Stimulated activated CD4-positive, alpha-beta T cell treated with anti-CD3 and anti-CD28 coated beads, Interleukin-4, amount 100 ng/mL, for 48 hours (primary cell): ENCODE measurements at regions not wholly inside any gene's neighbourhood (a gene's known extent, or its start where the extent isn't known, plus 50 kb on each side); places are given as distances from the start of the nearest gene placed in this dataset.

Experiments used
- DNase-seq, 2 donors: peaks; one replicate each; pipeline ENCODE4 v3.0.0-alpha.2; 2020; ENCODE audit warnings: low read depth in 2 of 2

DNA sequence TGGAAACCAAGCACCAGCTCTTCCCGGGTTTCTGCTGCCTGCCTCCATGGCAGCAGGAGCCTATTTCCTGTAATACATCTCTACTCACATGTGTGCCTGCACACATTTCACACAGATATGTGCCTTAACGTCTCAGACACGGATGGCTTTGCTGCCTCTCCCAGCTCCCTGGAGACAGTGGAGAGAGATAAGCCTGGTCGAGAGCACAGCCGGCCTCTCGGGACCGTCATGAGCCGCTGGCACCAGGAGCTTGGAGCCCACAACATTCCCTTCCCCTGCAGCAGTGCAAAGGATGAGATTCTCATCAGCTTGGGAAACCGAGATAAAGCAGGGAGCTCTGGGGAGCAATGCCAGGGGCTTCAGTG, 587.7 kb downstream of the BRD1 start:
- DNase-seq: no peak

DNA sequence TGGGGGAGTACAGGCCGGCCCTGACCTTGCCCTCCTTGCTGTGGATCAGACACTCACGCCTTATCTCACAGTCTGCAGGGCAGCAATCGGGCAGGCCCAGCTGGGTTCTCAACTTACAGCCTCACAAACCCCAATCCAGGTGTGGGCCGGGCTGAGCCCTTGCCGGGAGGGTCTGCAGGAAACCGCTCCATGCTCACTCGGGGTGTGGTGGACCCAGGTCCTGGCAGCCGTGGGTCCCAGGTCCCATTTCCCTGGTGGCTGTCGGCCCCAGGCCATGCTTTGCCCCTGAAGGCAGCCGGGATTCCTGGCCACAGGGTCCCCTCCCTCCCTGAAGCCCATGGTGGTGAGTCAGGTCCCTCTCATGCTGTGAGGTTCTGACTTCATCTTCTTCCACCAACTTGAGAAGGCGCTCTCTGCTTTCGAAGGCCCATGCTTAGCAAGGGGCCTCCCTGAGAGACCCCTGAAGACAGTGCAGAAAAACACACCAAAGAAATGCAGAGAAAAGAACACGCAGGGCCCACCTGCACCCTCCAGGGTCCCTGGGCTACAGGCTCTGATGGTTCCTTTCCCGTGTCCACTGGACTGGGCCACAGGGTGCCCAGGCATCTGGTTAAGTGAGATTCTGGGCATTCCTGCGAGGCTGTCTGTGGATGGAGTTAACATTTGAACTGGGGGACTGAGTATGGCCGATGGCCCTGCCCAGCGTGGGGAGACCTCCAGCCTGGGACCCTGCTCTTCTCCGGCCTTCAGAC, 588.2 kb downstream of the BRD1 start:
- DNase-seq: no peak

DNA sequence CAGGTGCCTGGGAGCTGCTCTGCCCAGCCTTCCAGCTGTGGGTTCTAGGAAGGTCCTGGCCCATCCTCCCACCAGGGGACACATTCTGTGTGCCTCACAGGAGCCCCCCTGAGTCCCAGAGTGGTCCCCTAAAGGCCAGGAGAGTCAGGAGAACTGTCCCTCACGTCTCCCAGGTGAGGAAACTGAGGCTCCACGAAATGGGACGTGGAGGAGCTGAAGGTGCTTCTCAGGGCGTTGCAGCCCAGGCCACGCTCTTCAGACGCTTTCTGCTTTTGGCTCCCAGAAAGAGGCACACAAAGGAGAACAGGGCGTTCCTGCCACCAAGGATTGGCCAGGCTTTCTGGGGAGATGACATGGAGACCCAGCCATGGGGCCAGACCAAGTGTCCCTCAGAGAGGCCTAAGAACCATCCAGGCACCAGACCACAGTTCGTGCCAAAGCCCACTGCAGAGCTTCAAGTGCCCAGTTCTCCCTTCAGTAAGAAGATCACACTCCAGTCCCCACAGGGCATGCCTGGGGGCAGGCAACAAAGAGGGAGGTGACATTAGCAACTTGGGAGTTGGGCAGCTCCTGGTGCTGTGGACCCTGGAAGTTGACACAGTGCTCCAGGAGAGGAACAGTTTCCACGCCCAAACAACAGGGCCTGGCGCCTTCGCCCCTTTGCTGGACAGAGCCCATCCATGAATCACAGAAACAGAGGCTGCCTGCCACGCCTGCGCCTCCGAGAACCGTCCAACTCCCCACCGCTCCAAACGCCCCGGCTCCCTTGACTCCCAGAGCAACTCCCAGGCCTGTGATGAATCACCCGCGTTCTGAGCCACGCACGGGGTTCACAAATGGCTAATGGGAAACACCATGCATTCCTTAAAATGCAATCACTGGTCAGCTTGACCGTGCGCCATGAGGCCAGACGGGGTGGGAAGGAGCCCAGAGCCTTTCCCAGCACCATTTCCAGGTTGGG, 589.2 kb downstream of the BRD1 start:
- DNase-seq: no peak

DNA sequence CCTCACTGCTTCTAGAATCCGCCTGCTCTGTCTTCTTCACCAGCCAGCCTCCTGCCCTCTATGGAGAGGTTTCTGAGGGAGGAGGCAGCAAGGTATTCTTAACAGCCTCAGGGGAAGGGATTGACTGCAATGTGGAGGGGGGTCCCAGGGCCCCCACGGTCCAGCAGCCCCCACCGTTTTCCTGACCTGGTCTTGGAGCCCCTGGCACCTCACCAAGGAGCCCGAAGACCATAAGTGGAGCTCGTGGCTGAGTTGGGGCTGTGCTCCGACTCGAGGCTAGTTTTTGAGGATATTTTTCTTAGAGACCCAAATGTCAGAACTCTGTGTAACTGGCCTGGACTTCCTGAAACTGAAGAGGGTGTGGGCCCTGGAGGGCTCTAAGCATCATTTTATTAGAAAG, 590.0 kb downstream of the BRD1 start:
- DNase-seq: no peak

DNA sequence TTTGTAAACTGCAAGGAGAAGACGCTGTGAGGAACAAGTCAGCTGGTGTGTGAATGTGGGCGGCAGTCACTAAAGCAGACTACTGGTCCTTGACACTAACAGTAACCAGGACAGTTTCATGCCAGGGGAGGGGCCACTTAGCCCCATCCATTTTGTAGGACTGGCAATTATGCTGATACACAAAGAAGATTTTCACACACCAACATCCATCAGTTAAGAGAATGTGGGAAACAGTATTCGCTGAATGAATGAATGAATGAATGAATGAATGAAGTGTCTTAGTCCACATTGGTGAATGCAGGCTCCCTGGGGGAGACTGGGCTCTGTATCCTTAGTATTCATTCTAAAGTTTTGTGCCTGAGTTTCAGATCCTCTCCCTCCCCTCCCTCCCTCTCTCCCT, 590.4 kb downstream of the BRD1 start:
- no peak for DNase-seq

DNA sequence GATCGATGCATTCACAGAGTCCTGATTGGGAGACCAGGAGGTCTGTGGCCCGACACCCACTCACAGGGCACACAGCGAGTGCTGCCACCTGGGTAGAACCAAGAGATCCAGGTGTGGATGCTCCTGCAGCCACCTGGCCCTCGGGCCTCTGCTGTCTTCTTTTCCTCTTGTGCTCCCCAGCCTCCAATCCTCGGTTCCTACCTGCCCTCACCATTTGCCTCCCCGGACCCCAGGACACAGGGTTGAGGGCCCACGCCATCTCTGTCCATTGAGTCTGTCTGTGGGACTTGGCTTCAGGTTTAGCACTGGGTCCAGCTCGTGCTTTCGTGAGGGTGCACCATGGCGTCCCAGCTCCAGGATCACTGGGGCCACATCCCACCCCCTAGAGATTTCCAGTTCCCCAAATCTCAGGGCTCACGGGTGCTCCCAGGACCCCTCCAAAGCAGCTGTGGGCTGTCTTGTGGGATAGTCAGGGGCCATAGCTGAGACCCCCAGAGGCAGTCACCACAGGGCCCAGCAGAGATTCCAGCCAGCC, 591.1 kb downstream of the BRD1 start:
- DNase-seq: no peak

DNA sequence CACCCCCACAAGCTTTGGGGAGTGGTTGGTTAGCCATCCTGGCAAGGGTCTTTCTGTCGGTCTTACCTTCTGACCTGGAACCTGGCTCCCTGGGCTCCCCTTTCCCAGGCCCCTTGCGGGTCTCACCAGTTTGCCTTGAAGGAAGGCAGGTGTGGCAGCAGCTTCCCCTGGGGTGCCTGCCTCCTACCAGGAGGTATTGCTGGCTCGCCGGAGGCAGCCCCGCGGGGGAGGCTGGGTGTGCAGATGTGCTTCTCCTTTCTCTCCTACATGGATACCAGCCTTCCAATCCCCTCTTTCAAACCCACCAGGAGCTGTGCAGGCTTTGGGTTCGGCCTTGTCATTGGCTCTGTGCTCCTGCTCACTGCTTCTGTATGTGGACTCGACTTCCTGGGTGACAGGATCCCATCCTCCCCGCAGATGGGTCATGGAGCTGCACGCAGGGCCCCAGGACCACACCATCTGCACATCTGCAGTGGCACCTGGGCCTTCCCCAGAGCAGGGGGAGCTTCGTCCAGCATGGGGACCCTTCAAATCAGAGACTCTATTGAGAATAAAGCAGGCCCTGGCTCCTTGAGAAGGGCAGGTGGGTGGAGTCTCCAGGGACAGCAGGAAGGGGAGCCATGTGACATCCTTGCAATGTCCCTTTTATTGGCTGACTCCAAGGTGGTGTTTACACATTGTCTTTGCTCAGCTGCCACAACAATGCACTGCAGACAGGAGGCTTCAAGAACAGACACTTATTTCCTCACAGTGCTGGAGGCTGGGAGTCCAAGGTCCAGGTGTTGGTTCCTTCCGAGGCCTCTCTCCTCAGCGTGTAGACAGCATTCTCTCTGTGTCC, 592.0 kb downstream of the BRD1 start:
- no peak for DNase-seq

DNA sequence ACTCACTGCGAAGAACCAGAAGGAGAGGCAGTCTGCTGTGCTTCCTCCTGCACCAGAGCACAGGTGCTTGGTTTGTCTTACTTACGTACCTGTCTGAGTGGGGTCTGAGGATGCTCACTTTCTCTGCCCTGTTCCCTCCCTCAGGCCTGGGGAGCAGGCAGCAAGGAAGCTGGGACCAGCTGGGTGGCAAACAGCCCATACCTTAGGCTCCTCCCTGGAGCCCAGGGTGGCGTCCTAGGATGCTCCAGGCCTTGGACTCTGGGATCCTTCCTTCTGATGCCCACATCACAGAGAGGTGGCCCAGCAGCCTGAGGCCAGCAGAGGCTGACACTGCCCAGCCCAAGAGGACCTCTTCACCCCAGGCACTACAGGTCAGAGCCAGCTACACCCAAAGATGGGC, 593.2 kb downstream of the BRD1 start:
- DNase-seq: no peak

DNA sequence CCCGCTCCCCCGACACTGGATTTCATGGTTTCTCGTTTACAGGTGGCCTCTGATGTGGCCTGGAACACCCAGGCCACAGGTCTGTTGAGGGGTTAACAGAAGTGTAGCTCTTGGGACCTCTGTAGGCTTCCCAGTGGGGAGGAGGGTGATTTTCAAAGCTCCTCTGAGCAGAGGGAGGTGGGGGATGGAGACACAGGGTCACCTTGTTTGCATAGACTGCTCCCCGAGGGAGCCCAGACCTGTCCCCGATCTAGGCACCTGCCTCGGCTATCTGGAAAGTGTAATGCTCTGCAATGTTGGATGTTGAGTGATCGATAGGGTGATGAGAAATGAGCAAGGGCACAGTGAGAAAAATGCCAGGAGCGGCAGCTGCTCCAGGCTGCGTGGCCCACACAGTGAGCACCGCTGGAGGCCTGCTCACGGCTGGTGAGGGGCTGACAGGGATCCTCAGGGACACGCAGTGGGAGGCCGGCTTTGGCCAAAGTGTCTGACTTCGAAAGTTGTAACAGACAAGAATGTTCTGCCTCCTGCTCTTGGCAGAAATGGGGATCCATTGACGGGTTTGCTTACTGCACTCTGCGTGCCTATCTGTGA, 594.1 kb downstream of the BRD1 start:
- no peak for DNase-seq

DNA sequence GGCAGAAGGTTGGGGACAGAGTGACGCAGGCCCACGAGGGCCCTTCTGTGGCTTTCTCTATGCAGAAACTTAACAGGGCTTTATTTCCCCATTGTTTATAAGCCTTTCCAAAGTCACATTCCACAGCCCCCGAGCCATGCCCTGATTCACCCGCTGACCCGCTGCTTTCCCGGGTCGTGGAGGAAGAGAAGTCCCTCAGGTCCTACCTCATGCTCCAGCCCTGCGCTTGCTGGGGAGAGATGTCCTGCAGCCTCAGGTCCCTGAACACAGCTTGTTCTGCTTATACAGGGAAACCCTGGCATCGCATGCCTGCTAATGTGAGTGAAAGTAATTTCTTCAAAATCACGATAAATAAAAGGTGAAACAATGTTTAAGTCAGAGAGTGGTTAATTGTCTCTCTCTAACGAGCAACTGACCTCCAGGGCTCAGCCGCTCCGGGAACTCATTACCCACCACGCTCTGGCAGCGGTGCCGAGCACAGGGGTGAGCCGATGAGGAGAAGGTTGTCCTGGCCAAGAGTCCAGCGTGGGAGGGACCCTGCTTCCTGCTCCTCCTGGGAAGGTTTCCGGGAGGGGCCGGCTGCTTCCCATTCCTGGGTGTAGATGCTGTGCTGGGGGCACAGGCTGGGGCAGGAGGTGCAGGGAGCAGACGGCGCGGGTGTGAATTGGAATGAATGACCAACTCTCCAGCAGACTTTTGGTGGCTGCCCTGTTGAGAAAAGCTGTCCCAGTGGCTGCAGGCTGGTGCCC, 595.2 kb downstream of the BRD1 start:
- DNase-seq: no peak

DNA sequence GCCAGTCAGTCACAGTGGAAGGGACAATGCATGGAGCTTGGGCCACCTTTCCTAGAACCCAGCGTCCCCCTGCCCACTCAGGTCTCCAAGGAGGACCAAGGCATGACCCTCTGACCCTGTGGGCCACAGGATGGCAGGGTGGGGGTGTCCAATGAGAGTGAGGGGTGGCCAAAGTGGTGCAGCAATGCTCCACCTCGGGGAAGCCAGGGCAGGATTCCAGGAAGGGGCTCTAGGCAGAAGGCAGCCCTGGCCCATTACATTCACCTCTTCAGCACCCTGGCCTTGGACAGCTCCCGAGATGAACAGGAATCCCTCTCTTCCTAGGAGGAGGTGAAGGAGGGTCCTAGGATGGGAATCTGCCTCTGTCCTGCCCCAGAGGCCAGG, 597.5 kb downstream of the BRD1 start:
- DNase-seq: no peak

DNA sequence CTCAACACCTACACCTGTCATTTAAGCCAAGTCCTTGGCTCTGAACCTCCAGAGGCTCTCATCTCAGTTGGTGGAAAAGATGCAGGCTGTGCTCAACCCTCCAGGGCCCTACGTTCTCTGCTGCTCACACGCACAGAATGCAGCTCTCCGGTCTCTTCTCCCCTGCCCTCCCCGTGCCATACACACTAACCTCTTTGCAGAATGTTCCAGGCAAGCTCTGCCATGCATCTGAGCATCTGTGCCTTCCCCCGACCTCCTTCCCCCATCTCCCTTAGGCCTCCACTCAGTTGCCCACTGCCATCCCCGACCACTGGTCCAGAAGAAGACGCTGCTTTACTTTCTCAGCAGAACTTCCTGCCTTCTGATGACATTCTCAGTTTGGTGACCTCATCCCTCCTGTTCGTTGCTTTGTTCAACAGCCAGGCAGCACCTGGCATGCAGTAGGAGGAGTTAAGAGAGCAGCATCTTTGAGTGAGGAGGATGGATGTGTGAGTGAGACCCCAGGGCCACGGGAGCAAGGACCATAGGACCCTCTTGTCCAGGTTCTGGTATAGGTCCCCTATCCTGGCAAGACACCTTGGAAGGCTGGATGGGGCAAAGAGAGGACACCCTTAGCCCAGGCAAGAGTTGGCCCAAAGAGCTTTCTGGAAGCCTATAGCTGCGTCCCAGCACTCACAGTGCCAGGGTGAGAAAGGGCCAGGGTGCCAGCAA, 598.0 kb downstream of the BRD1 start:
- DNase-seq: no peak

DNA sequence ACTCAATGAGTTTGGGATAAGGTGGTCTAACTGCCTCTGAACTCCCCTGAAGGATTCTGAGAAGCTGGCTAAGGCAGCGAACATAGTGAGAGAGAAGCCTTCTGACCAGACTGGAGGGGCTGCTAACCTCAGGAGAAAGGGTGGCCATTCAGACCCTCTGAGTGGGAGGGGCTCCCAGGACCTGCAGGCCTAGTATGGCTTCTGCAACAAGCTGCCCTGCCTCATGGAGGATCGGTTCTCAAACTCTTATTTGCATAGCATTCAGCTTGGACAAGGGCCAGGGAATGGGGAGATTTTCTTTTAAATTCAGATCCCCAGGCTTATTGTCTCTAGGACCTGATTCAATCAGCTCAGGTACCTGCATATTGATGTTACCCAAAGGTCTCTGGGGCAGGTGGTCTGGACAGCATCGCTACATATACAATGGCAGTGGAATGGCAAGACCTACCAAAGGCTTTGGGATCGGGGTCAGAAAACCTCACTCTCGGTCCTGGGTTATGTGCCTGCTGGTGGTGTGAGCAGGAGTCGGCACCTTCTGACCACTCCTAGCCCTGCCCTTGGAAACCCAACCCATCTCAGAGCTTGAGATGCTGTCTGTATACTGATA, 599.1 kb downstream of the BRD1 start:
- DNase-seq: no peak

DNA sequence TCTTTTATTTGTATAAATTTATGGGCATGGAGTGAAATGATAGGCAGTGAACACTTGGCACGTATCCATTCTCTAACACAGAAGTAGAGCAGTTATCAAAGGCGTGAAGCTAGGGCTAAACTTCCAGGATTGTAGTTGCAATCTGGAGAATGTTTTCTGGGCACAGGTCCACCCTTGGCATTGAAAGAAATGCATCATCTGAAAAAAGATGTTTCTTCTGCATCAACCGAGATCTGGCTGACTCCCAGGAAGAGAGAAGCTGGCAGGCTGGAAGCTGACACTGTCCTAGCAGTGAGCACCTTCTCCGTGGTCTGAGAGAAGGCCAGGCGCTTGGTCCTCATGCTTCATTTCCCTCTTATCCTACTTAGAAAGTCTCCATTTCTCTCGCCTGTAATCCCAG, 600.0 kb downstream of the BRD1 start:
- DNase-seq: no peak

DNA sequence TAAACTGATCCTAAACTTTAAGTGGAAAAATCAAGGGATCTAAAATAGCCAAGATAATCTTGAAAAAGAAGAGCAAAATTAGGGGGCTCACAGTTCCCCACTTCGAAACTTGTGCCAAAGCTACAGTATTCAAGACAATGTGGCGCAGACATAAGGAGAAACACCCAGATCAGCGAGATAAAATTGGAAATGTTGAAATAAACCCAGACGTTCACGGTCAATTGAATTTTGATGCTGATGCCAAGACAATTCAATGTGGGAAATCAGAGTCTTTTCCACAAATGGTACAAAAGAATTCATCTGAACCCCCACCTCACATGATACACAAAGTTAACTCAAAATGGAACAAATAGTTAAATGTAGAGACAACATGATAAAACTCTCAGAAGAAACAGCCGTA, 601.6 kb downstream of the BRD1 start:
- no peak for DNase-seq

DNA sequence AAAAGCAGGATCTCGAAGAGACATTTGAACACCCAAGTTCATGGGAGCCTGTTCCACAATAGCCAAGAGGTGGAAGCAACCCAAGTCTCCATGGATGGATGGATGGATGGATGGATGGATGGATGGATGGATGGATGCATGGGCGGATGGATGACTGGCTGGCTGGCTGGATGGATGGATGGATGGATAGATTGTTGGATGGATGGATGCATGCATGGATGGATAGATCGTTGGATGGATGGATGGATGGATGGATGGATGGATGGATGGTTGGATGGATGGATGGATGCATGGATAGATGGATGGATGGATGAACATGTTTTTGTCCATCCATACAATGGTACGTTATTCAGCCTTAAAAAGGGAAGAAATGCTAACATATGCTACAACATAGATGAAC, 603.4 kb downstream of the BRD1 start:
- DNase-seq: no peak

DNA sequence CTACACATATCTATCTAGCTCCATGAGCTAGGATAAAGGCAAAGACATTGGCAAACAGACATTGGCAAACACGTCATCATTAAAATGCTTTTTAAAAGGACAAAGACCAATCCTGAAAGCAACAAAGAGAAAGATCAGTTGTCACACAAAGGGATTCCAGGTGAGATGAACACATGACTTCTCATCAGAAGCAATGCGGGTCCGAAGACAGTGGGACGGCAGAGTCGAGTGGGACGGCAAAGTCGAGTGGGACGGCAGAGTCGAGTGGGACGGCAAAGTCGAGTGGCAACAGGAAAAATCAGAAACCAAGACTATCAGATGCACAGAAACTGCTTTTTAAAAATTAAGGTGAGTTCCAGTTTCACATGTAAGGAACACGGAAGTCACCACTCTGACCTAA, 609.5 kb downstream of the BRD1 start:
- no peak for DNase-seq

DNA sequence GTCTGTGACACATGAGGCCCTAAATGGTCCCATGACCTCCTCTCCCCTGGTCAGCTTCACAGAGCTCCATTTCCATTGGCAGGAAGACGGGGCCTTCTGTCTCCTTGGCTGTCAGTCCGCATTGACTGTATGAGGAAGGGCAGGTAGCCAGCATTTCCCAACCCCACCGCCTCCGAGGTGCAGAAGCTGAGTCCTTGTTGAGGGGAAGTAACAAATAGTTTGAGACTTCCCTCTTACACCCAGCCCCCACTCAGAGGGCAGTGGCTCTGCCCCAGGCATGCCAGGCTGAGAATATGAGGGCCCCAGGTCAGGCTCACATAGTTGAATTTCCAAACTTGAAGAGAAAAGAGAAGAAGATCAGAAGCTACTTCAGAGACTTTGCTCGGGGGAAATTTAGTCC, 611.1 kb downstream of the BRD1 start:
- DNase-seq: no peak

DNA sequence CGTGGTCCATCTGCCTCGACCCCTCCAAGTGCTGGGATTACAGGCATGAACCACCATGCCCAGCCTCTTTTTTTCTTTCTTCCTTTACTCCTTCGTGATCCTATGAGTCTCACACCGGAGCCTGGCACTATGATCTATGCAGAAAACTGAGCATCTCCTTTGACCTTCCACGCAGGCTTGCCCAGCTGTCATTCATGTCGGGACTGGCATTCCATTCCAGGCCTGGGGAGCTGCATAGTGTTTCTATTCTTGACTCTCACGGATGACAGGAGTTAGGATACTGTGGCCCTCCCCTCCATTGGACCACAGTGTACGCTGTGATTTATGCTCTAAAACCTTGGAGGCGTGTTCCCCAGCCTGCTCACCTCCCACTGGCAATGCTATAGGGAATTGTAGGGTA, 611.8 kb downstream of the BRD1 start:
- DNase-seq: no peak

DNA sequence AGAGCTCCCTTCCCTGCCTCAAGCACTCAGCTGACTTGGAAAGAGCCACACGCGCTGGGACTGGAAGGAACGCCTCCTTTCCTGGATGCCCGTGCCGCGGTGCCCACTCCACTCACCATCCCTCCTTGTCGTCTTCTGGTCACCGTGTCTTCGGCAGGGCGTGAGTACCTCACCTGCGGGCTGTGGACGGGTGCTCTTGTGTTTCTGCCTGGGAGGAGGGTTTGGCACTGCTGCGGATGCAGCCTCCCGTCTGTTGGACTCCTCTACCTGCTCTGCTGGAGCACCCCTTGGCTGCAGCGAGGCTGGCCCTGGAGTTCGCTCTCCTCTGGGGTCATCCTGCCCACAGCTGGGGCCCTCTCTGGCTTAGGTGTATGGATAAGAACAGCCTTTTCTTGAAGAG, 612.7 kb downstream of the BRD1 start:
- no peak for DNase-seq
